C4-2B (cell line): ENCODE measurements at regions not wholly inside any gene's neighbourhood (a gene's known extent, or its start where the extent isn't known, plus 50 kb on each side); places are given as distances from the start of the nearest gene placed in this dataset.
"Not testable (repeated sequence)": the region's sequence is repeated elsewhere in the genome, so short reads cannot be mapped to it uniquely, and the experiment has no call there.

Source experiments
- CTCF ChIP-seq: fragments of 450-650 bp; conservative IDR thresholded peaks from 2 replicates; pipeline ENCODE4 v1.5.1; 2017; ENCODE audit warnings: mild to moderate bottlenecking
- ZFX ChIP-seq: fragments of 450-650 bp; IDR thresholded peaks from 2 replicates; pipeline ENCODE4 v1.6.1; 2017

GRCh38 chr15:84157857-84158256 lies 77.7 kb upstream of the GOLGA6L4 start:
- not testable (repeated sequence) for TF ChIP-seq CTCF, ZFX
